CD4-positive, alpha-beta T cell treated with Interleukin-6 at 100 ng/mL for 8 hours (primary cell): ENCODE measurements at regions not wholly inside any gene's neighbourhood (a gene's known extent, or its start where the extent isn't known, plus 50 kb on each side); places are given as distances from the start of the nearest gene placed in this dataset.

ENCODE experiments used
- DNase-seq: peaks from one replicate; pipeline ENCODE4 v3.0.0-alpha.2; 2020; ENCODE audit warnings: mixed read lengths, low spot score

GRCh38 chr6:2429460-2429859, 184.1 kb upstream of the GMDS start:
- no peak for DNase-seq

- no peak for DNase-seq
Observed at GRCh38 chr6:2429032-2429431, 183.6 kb upstream of the GMDS start.

GRCh38 chr6:2426561-2427340, 181.3 kb upstream of the GMDS start:
- no peak for DNase-seq

GRCh38 chr6:2416128-2416712, 170.8 kb upstream of the GMDS start:
- DNase-seq = no peak

- no peak for DNase-seq
Observed at GRCh38 chr6:2414885-2415547, 169.6 kb upstream of the GMDS start.

- no peak for DNase-seq
Observed at GRCh38 chr6:2412731-2413130, 167.3 kb upstream of the GMDS start.

- DNase-seq = no peak
Observed at GRCh38 chr6:2410656-2411380, 165.4 kb upstream of the GMDS start.

- no peak for DNase-seq
Observed at GRCh38 chr6:2407525-2407924, 162.1 kb upstream of the GMDS start.

GRCh38 chr6:2404211-2404929, 159.0 kb upstream of the GMDS start:
- no peak for DNase-seq

GRCh38 chr6:2403546-2403945, 158.1 kb upstream of the GMDS start:
- DNase-seq = no peak

- no peak for DNase-seq
Observed at GRCh38 chr6:2396846-2397630, 151.6 kb upstream of the GMDS start.

GRCh38 chr6:2396042-2396657, 150.7 kb upstream of the GMDS start:
- DNase-seq = no peak

- no peak for DNase-seq
Observed at GRCh38 chr6:2388554-2389324, 143.3 kb upstream of the GMDS start.

- DNase-seq = no peak
Observed at GRCh38 chr6:2387445-2387844, 142.0 kb upstream of the GMDS start.

GRCh38 chr6:2385471-2385983, 140.1 kb upstream of the GMDS start:
- no peak for DNase-seq

GRCh38 chr6:2384528-2384927, 139.1 kb upstream of the GMDS start:
- no peak for DNase-seq

- no peak for DNase-seq
Observed at GRCh38 chr6:2381872-2382661, 136.7 kb upstream of the GMDS start.

- no peak for DNase-seq
Observed at GRCh38 chr6:2378891-2379652, 133.7 kb upstream of the GMDS start.
